B cell (primary cell): ENCODE measurements at regions not wholly inside any gene's neighbourhood (a gene's known extent, or its start where the extent isn't known, plus 50 kb on each side); places are given as distances from the start of the nearest gene placed in this dataset.

Experiments
- EZH2 ChIP-seq: IDR thresholded peaks from 2 replicates; pipeline ENCODE4 v1.6.1; 2012; ENCODE audit warnings: borderline replicate concordance, low read depth, mild to moderate bottlenecking, moderate library complexity, low read length; ENCODE audit not compliant: insufficient read depth, poor library complexity, severe bottlenecking
- TF ChIP-seq, protein P1 (sequence below): fragments of 200-600 bp; IDR thresholded peaks from one replicate; pipeline ENCODE4 v1.8.0; 2022; ENCODE audit warnings: antibody characterized with exemption, mild to moderate bottlenecking

DNA sequence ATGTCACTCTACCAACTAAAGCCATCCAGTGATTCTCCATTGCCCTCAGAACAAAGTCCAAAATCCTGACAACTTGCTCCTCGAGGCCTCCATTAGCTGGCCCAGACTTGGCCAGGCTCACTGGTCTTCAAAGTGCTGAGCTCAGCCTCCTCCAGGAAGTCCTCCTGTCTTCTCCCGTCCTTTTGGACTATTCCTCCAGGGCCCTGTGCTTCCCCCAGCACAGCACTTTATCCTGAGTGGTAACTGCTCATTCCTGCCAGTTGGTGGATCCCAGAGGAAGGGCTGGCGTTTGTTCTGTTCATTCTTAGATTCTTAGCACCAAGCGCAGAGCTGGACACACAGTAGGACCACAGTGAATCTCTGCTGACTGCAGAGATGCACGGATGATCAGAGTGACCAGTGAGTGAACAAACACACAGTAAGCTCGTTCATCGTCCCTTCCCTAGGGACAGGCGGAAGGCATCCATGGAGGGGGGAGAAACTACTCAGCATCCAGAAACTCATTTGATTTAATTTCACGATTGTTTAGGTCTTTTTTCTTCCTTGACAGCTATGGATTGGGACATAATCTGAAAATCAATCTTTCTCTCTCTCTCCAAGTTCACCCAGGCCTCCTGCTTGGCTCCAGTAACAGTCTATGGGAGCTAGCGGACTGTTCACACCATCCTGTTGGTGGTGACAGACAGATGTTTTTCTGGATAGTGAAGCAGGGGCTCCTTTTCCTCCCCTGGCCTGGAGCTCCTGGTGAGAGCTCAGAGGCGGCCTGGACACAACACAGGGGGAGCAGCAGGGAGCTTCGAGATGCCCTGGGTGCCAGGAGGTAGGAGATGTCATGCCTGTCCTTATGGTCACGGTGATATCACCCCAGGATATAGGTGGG is 180.2 kb downstream of the PTPRU start:
- no peak for TF ChIP-seq EZH2
- TF ChIP-seq, protein P1, sequence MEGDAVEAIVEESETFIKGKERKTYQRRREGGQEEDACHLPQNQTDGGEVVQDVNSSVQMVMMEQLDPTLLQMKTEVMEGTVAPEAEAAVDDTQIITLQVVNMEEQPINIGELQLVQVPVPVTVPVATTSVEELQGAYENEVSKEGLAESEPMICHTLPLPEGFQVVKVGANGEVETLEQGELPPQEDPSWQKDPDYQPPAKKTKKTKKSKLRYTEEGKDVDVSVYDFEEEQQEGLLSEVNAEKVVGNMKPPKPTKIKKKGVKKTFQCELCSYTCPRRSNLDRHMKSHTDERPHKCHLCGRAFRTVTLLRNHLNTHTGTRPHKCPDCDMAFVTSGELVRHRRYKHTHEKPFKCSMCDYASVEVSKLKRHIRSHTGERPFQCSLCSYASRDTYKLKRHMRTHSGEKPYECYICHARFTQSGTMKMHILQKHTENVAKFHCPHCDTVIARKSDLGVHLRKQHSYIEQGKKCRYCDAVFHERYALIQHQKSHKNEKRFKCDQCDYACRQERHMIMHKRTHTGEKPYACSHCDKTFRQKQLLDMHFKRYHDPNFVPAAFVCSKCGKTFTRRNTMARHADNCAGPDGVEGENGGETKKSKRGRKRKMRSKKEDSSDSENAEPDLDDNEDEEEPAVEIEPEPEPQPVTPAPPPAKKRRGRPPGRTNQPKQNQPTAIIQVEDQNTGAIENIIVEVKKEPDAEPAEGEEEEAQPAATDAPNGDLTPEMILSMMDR = no peak
